Choroid plexus epithelial cell (primary cell): ENCODE measurements at regions not wholly inside any gene's neighbourhood (a gene's known extent, or its start where the extent isn't known, plus 50 kb on each side); places are given as distances from the start of the nearest gene placed in this dataset.
"Not testable (repeated sequence)": the region's sequence is repeated elsewhere in the genome, so short reads cannot be mapped to it uniquely, and the experiment has no call there.

Experiments
- DNase-seq: peaks from one replicate; pipeline ENCODE4 v3.0.0-alpha.2; 2010; ENCODE audit warnings: low read depth
- H3K4me3 ChIP-seq: 2 replicates; pipeline ENCODE4 v1.5.1; 2011; ENCODE audit warnings: low read depth, mild to moderate bottlenecking, control low read depth, low read length, moderate library complexity
- CTCF ChIP-seq: conservative IDR thresholded peaks from 2 replicates; pipeline ENCODE4 v1.5.1; 2011; ENCODE audit warnings: low read depth, mild to moderate bottlenecking, control low read depth, inconsistent platforms, low read length, moderate library complexity

- no peak for TF ChIP-seq CTCF
- no peak for DNase-seq
- no peak overlapping the region for H3K4me3 ChIP-seq
These were observed 390.3 kb upstream of the NFIA start for GRCh38 chr1:60692031-60692430.

GRCh38 chr1:60688221-60688620 lies 394.1 kb upstream of the NFIA start:
- H3K4me3 ChIP-seq, DNase-seq: not testable (repeated sequence)

- no peak for DNase-seq
- no peak for TF ChIP-seq CTCF
These were observed 401.1 kb upstream of the NFIA start for GRCh38 chr1:60681095-60681860.

GRCh38 chr1:60679524-60680375 lies 402.6 kb upstream of the NFIA start:
- TF ChIP-seq CTCF: no peak
- no peak overlapping the region for H3K4me3 ChIP-seq
- DNase-seq: no peak

More at GRCh38 chr1:60681095-60681860, 401.1 kb upstream of the NFIA start:
- H3K4me3 ChIP-seq: no peak overlapping the region

- DNase-seq: no peak
- H3K4me3 ChIP-seq: no peak overlapping the region
- TF ChIP-seq CTCF: no peak
These were observed 403.6 kb upstream of the NFIA start for GRCh38 chr1:60678802-60679201.

GRCh38 chr1:60678391-60678790 lies 404.0 kb upstream of the NFIA start:
- H3K4me3 ChIP-seq: no peak overlapping the region
- no peak for DNase-seq
- no peak for TF ChIP-seq CTCF

GRCh38 chr1:60672449-60672848 lies 409.9 kb upstream of the NFIA start:
- TF ChIP-seq CTCF: no peak
- no peak for DNase-seq
- no peak overlapping the region for H3K4me3 ChIP-seq
